ENCODE measurements at regions not wholly inside any gene's neighbourhood (a gene's known extent, or its start where the extent isn't known, plus 50 kb on each side); places are given as distances from the start of the nearest gene placed in this dataset.

DNA sequence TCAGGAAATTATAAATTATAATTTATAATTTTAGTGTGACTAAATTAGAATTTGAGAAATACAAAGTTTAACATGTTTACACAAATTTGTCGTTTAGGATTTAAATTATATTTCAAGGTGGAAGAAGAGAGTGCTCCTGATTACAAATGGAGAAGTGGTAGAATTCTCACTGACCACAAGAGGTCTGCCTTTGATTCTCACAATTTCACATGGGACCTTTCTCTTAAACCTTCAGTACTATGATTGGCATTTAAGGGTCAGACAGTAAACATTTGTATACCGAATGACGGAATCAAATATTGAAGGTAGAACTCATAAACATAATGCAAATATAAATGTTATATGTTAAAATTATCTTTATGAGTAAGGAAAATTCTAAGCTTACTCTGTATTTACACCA lies 171.7 kb downstream of the SLIT2 start:
- TF ChIP-seq EP300 (IDR thresholded peaks at IDR 0.05): no peak
- TF ChIP-seq, protein P1, sequence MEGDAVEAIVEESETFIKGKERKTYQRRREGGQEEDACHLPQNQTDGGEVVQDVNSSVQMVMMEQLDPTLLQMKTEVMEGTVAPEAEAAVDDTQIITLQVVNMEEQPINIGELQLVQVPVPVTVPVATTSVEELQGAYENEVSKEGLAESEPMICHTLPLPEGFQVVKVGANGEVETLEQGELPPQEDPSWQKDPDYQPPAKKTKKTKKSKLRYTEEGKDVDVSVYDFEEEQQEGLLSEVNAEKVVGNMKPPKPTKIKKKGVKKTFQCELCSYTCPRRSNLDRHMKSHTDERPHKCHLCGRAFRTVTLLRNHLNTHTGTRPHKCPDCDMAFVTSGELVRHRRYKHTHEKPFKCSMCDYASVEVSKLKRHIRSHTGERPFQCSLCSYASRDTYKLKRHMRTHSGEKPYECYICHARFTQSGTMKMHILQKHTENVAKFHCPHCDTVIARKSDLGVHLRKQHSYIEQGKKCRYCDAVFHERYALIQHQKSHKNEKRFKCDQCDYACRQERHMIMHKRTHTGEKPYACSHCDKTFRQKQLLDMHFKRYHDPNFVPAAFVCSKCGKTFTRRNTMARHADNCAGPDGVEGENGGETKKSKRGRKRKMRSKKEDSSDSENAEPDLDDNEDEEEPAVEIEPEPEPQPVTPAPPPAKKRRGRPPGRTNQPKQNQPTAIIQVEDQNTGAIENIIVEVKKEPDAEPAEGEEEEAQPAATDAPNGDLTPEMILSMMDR (IDR thresholded peaks at IDR 0.05): no peak
- no peak for TF ChIP-seq POLR2A (IDR thresholded peaks at IDR 0.05)
